HG03108 (cell line): ENCODE measurements at regions not wholly inside any gene's neighbourhood (a gene's known extent, or its start where the extent isn't known, plus 50 kb on each side); places are given as distances from the start of the nearest gene placed in this dataset.

Experiments used
- ATAC-seq: cut with Tn5 transposase; IDR thresholded peaks from one replicate; pipeline ENCODE4 v1.9.1; 2021; ENCODE audit warnings: moderate library complexity; ENCODE audit not compliant: unreplicated experiment

GRCh38 chr12:94760786-94761185, 110.4 kb upstream of the TMCC3 start:
- ATAC-seq: no peak

- no peak for ATAC-seq
These were observed 106.4 kb upstream of the TMCC3 start for GRCh38 chr12:94756789-94757188.

GRCh38 chr12:94755598-94755997, 105.2 kb upstream of the TMCC3 start:
- no peak for ATAC-seq

GRCh38 chr12:94754653-94755052, 104.3 kb upstream of the TMCC3 start:
- no peak for ATAC-seq

DNA sequence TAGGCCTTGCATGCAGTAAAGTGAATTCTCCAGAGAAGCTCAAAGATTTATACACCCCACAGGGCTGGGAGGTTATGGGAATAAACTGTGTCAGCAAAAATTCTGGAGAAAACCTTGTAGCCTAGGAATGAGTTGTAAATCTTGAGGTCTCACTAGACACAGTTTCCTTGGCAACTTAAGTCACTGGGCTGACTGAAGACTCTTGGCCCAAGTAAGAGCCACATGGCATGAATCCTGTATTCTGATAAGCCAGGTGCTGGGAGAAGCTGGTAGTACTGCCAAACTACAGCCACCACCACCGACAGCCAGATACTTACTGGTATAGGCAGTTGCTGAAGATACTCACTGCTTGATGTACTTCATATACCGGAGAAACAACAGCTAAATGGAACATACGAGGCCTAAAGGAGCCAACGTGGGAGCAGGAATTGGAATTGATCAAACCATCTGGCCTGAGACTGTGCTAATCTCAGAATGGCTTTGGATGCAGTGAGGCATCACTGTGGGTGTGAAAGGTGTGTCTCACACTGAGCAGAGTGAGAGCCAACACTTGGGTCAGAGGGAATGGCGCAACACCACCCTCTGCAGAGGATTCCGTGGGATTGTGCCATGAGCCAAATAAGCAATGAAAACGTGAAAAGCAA, 102.8 kb upstream of the TMCC3 start:
- ATAC-seq: no peak

GRCh38 chr12:94750864-94751263, 100.5 kb upstream of the TMCC3 start:
- ATAC-seq: no peak

GRCh38 chr12:94749890-94750289, 99.5 kb upstream of the TMCC3 start:
- ATAC-seq: no peak

- no peak for ATAC-seq
These were observed 99.1 kb upstream of the TMCC3 start for GRCh38 chr12:94749455-94749854.

GRCh38 chr12:94748726-94749421, 98.5 kb upstream of the TMCC3 start:
- ATAC-seq: no peak

DNA sequence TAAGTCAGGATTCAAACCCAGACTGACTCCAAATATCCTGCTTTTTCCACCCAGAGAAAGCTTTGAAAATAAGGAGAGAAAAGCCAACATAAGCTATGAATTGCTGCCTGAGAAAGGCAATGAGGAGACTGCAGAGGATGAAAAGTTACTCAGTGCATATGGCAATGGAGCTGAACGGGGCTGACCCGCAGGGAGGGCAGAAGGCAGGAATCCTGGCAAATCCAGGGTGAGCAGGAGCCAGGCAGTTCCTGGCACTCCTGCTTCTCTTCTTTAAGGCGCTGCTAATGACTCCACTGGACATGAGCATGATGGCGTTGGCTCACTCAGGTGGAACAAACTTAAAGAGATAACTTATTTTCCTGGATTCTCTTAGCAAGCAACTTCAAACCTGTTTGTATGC, 95.2 kb upstream of the TMCC3 start:
- no peak for ATAC-seq

DNA sequence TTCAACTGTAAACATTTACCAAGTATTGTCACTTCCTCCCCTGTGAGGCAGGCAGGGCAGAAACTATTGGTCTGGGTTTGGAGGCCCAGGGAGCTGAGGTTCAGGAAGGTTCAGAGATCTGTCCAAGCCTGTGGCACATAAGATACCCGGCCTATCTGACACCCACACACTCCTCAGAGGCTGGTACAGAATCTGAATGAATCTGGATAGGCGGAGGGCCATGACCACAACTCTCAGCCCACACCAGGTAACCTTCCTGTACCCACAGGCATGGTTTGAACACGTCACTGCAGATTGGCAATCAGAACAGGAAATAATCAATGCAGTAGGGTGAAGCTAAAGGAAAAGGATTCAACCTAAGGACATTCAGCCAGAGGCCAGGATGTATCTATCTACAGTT, 92.8 kb upstream of the TMCC3 start:
- no peak for ATAC-seq

DNA sequence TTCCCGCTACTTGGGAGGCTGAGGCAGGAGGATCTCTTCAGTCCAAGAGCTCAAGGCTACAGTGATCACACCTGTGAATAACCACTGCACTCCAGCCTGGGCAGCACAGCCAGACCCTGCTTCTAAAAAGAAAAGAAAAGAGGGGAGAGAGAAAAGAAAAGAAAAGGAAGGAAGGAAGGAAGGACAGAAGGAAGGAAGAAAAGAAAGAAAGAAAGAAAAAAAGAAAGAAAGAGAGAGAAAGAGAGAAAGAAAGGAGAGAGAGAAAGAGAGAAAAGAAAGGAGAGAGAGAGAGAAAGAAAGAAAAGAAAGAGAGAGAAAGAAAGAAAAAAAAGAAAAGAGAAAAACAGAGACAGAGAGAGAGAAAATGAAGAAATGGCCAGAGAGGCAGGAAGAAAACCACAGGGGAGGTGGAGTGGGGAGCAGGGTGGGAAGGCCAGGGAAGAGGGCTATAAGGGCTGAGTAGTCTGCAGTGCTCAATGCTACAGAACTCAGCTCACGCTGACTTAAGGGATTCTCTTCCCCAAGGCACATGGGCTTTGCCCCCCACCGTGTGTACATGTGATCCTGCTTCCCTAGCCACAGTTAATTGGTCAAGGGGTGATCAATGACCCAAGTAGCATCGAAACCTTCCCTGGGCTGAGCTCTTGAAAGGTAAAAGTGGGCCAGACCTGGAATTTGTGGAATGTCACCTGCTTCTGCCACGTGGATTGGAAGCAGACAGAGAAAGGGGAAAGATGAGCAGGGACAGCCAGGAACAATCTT, 90.4 kb upstream of the TMCC3 start:
- ATAC-seq: no peak

DNA sequence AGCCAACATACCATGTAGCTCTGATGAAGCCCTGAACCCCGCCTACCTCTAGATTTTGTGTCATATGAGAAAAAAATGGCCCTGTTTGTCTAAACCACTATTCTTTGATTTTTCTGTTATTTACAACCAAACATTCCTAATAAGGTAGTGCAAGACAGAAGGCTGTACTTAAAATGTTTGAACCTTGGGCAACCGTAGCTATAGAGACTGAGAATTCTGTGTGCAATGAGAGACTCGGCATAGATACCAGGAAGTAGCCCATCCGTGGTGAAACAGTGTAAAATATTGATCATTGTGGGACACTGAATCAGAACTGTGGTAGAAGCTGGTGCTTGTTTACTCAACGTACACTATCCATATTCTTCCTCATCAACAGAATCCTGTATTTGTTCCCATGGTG, 86.5 kb upstream of the TMCC3 start:
- ATAC-seq: no peak

- ATAC-seq: no peak
These were observed 85.6 kb upstream of the TMCC3 start for GRCh38 chr12:94736004-94736403.

DNA sequence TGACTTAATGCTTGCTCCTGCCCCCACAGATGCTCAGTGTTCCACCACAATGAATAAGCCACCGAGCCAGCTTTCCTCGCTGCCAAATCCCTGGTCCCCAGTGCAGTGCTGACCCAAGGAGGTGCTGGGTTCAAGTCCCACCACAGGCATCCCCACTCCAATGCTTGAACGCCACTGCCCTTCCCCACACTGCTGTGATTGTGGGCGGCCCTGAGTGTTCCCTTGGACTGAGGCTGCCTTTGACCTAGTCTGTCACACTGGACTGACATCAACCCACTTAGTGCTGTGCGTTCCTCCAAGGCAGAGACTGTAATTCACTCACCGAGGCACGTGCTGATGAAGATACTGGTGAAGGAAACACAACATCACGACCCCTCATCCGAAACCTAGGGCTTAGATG, 83.4 kb upstream of the TMCC3 start:
- ATAC-seq: no peak

- ATAC-seq: no peak
These were observed 82.1 kb upstream of the TMCC3 start for GRCh38 chr12:94732367-94732990.

GRCh38 chr12:94731733-94732360, 81.5 kb upstream of the TMCC3 start:
- no peak for ATAC-seq

- ATAC-seq: no peak
These were observed 80.5 kb upstream of the TMCC3 start for GRCh38 chr12:94730847-94731246.

DNA sequence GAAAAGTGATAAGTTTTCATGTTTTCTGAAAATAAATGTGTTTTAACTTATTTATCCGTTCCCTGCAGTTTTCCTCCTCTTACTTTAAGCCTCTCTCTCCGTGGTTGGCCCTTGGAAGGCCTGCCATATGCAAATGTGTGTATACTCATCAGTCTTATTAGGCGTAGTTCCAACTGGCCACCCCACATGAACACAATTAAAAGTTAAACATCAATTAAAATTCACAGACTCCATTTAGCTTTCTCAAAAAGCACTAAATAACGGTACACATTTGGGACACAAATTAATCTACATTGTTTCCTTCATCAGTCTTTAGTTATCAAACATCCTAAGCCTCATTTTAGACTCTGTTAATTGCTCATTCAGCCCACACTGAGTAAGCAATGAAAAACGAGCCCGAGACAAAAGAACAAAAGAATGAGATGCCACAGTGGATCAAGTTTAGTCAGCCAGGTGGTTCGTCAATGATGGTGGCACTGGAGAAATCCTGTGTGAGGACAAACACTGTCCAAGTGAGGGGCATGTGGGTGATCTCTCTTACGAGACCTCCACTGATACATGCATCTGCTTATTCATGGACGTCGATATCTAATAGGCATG, 76.0 kb upstream of the TMCC3 start:
- no peak for ATAC-seq

DNA sequence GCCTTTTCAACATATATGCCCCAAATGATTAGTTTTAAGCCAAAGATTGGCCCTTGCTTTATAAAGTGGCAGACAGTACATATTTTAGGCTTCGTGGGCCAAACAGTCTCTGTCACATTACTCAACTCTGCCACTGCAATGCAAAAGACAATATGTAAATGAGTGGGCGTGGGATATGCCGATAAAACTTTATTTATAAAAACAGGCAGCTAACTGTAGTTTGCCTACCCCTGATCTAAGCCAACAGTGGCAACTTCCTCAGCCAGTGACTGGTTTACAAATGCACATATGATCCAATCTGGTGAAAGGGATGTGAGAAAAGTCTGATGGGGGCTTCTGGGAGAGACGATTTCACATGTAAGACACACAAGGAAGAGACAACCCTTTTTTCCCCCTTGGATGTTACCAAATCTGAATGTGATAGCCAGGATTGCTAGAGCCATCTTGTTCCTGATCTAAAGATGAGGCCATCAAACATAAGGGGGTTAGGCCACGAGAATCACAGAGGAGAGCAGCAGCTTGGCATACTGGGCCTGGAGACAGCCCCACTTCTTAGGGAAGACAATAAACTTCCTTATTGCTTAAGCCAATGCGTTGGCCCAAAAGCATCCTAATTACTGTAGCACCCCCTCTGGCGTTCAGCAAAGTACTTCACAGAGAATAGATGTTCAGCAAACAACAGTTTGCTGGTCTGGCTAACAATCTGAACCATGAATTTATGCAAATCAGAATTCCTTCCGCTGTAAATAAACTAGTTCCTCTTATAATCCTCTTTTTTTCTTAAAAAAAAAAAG, 75.2 kb upstream of the TMCC3 start:
- ATAC-seq: no peak
